HUES6 (cell line): ENCODE measurements at regions not wholly inside any gene's neighbourhood (a gene's known extent, or its start where the extent isn't known, plus 50 kb on each side); places are given as distances from the start of the nearest gene placed in this dataset.

Source experiments
- H3K27ac ChIP-seq: 2 replicates; pipeline ENCODE4 v1.7.0; 2013; ENCODE audit warnings: low read depth, mild to moderate bottlenecking, low read length, inconsistent platforms
- H3K27me3 ChIP-seq: 2 replicates; pipeline ENCODE4 v1.6.1; 2013; ENCODE audit warnings: low read length; ENCODE audit not compliant: control insufficient read depth, insufficient read depth
- H3K36me3 ChIP-seq: 2 replicates; pipeline ENCODE4 v1.6.1; 2013; ENCODE audit warnings: low read length; ENCODE audit not compliant: control insufficient read depth, insufficient read depth
- H3K4me1 ChIP-seq: 2 replicates; pipeline ENCODE4 v1.6.1; 2013; ENCODE audit warnings: low read length; ENCODE audit not compliant: control insufficient read depth, insufficient read depth
- H3K4me3 ChIP-seq: 2 replicates; pipeline ENCODE4 v1.5.1; 2013; ENCODE audit warnings: low read depth, low read length
- H3K9ac ChIP-seq: one replicate; pipeline ENCODE4 v1.6.1; 2013; ENCODE audit warnings: mild to moderate bottlenecking, low read length
- H3K9me3 ChIP-seq: 2 replicates; pipeline ENCODE4 v1.6.1; 2013; ENCODE audit warnings: low read depth, low read length; ENCODE audit not compliant: control insufficient read depth, insufficient read depth

GRCh38 chr13:80451641-80452040 lies 110.7 kb upstream of the SPRY2 start:
- Histone ChIP-seq H3K27me3 (no peaks in the 10 kb centered on the region), H3K4me3 (no peak overlapping the region), H3K9ac (no peak overlapping the region), H3K27ac (no peak overlapping the region), H3K4me1 (no peaks in the 10 kb centered on the region), H3K9me3 (no peaks in the 10 kb centered on the region), H3K36me3 (no peaks in the 10 kb centered on the region)

- H3K27ac ChIP-seq: no peak overlapping the region
- no peaks in the 10 kb centered on the region for H3K9me3 ChIP-seq
- H3K4me3 ChIP-seq: no peak overlapping the region
- no peaks in the 10 kb centered on the region for H3K27me3 ChIP-seq
- H3K36me3 ChIP-seq: no peaks in the 10 kb centered on the region
- H3K9ac ChIP-seq: no peak overlapping the region
- no peaks in the 10 kb centered on the region for H3K4me1 ChIP-seq
Measured at GRCh38 chr13:80450386-80450785, 109.5 kb upstream of the SPRY2 start.

- Histone ChIP-seq H3K4me1 (peaks cover 6% of the 10 kb centered on the region; the same call in 1 of the 2 replicates), H3K27ac (no peak overlapping the region), H3K27me3 (no peaks in the 10 kb centered on the region), H3K9ac (no peak overlapping the region), H3K36me3 (no peaks in the 10 kb centered on the region), H3K4me3 (no peak overlapping the region), H3K9me3 (no peaks in the 10 kb centered on the region)
Measured at GRCh38 chr13:80448725-80449124, 107.8 kb upstream of the SPRY2 start.

- H3K4me3 ChIP-seq: no peak overlapping the region
- H3K36me3 ChIP-seq: no peaks in the 10 kb centered on the region
- H3K9ac ChIP-seq: no peak overlapping the region
- H3K4me1 ChIP-seq: peaks cover 10% of the 10 kb centered on the region; the same call in 1 of the 2 replicates
- H3K27ac ChIP-seq: no peak overlapping the region
- no peaks in the 10 kb centered on the region for H3K27me3 ChIP-seq
- H3K9me3 ChIP-seq: no peaks in the 10 kb centered on the region
Measured at GRCh38 chr13:80447747-80448146, 106.8 kb upstream of the SPRY2 start.

- Histone ChIP-seq H3K9me3 (no peaks in the 10 kb centered on the region), H3K4me1 (peaks cover 10% of the 10 kb centered on the region; the same call in 1 of the 2 replicates), H3K27ac (no peak overlapping the region), H3K27me3 (no peaks in the 10 kb centered on the region), H3K4me3 (no peak overlapping the region), H3K9ac (no peak overlapping the region), H3K36me3 (no peaks in the 10 kb centered on the region)
Measured at GRCh38 chr13:80444240-80445015, 103.5 kb upstream of the SPRY2 start.

GRCh38 chr13:80442609-80443008 lies 101.7 kb upstream of the SPRY2 start:
- Histone ChIP-seq H3K27ac (no peak overlapping the region), H3K36me3 (no peaks in the 10 kb centered on the region), H3K4me3 (no peak overlapping the region), H3K27me3 (no peaks in the 10 kb centered on the region), H3K4me1 (peaks cover 10% of the 10 kb centered on the region; the same call in 1 of the 2 replicates), H3K9me3 (no peaks in the 10 kb centered on the region), H3K9ac (no peak overlapping the region)

- Histone ChIP-seq H3K9me3 (no peaks in the 10 kb centered on the region), H3K27ac (no peak overlapping the region), H3K36me3 (no peaks in the 10 kb centered on the region), H3K4me1 (peaks cover 10% of the 10 kb centered on the region; the same call in 1 of the 2 replicates), H3K4me3 (no peak overlapping the region), H3K9ac (no peak overlapping the region), H3K27me3 (no peaks in the 10 kb centered on the region)
Measured at GRCh38 chr13:80441968-80442367, 101.0 kb upstream of the SPRY2 start.

- Histone ChIP-seq H3K27ac (no peak overlapping the region), H3K4me3 (no peak overlapping the region), H3K36me3 (no peaks in the 10 kb centered on the region), H3K27me3 (no peaks in the 10 kb centered on the region), H3K9me3 (no peaks in the 10 kb centered on the region), H3K9ac (no peak overlapping the region), H3K4me1 (peaks cover 2% of the 10 kb centered on the region; the same call in 1 of the 2 replicates)
Measured at GRCh38 chr13:80438521-80438920, 97.6 kb upstream of the SPRY2 start.

GRCh38 chr13:80437231-80437630 lies 96.3 kb upstream of the SPRY2 start:
- Histone ChIP-seq H3K4me1 (no peaks in the 10 kb centered on the region), H3K27ac (no peak overlapping the region), H3K36me3 (no peaks in the 10 kb centered on the region), H3K9ac (no peak overlapping the region), H3K4me3 (no peak overlapping the region), H3K27me3 (no peaks in the 10 kb centered on the region), H3K9me3 (no peaks in the 10 kb centered on the region)

GRCh38 chr13:80436571-80437169 lies 95.7 kb upstream of the SPRY2 start:
- Histone ChIP-seq H3K9ac (no peak overlapping the region), H3K27ac (no peak overlapping the region), H3K4me3 (no peak overlapping the region), H3K27me3 (no peaks in the 10 kb centered on the region), H3K36me3 (no peaks in the 10 kb centered on the region), H3K9me3 (no peaks in the 10 kb centered on the region), H3K4me1 (no peaks in the 10 kb centered on the region)

GRCh38 chr13:80430561-80430960 lies 89.6 kb upstream of the SPRY2 start:
- H3K27me3 ChIP-seq: no peaks in the 10 kb centered on the region
- H3K9me3 ChIP-seq: no peaks in the 10 kb centered on the region; the same call in 1 of the 2 replicates
- no peaks in the 10 kb centered on the region for H3K36me3 ChIP-seq
- H3K27ac ChIP-seq: no peak overlapping the region
- no peaks in the 10 kb centered on the region for H3K4me1 ChIP-seq
- no peak overlapping the region for H3K9ac ChIP-seq
- no peak overlapping the region for H3K4me3 ChIP-seq
